ENCODE measurements at regions not wholly inside any gene's neighbourhood (a gene's known extent, or its start where the extent isn't known, plus 50 kb on each side); places are given as distances from the start of the nearest gene placed in this dataset.

- TF ChIP-seq CTCF (IDR thresholded peaks at IDR 0.05) = no peak
- TF ChIP-seq POLR2A (IDR thresholded peaks at IDR 0.05) = no peak
Measured at GRCh38 chrX:734362-734761, 103.8 kb downstream of the SHOX start.
